Spleen (tissue), 7 donors: ENCODE measurements at regions not wholly inside any gene's neighbourhood (a gene's known extent, or its start where the extent isn't known, plus 50 kb on each side); places are given as distances from the start of the nearest gene placed in this dataset.

Experiments
- CTCF ChIP-seq, 11 experiments: fragments of 200-600 bp in 7 of 11; fragments of 450-650 bp in 4 of 11; sonication (generic) in 4 of 11; IDR thresholded peaks in 8 of 11; conservative IDR thresholded peaks in 3 of 11; 1 replicate in 7 of 11; 2 replicates in 4 of 11; pipeline versions ENCODE4 v1.4.0 to v1.8.0; 2016 to 2021; ENCODE audit warnings: antibody characterized with exemption in 11 of 11, inconsistent platforms in 4 of 11, mild to moderate bottlenecking in 1 of 11
- POLR2A ChIP-seq, 3 donors: fragments of 450-650 bp; IDR thresholded peaks; one replicate each; pipeline ENCODE4 v1.5.1; 2017; ENCODE audit warnings: antibody characterized with exemption in 3 of 3, mild to moderate bottlenecking in 1 of 3
- donor health status: DM: no; HTN: no; CAD: no; lungs with moderate emphysema.
- donor health status: DM: no; HTN: no; CAD: no.
- donor health status: DM: no; HTN: no; CAD: no.

GRCh38 chr4:26082565-26082964 is 168.5 kb downstream of the SMIM20 start:
- TF ChIP-seq CTCF (IDR thresholded peaks at IDR 0.05 in 8 of 11, conservative IDR thresholded peaks at IDR 0.05 in 3 of 11): no peak
- no peak for TF ChIP-seq POLR2A (IDR thresholded peaks at IDR 0.05)
